ENCODE measurements at regions not wholly inside any gene's neighbourhood (a gene's known extent, or its start where the extent isn't known, plus 50 kb on each side); places are given as distances from the start of the nearest gene placed in this dataset.

DNA sequence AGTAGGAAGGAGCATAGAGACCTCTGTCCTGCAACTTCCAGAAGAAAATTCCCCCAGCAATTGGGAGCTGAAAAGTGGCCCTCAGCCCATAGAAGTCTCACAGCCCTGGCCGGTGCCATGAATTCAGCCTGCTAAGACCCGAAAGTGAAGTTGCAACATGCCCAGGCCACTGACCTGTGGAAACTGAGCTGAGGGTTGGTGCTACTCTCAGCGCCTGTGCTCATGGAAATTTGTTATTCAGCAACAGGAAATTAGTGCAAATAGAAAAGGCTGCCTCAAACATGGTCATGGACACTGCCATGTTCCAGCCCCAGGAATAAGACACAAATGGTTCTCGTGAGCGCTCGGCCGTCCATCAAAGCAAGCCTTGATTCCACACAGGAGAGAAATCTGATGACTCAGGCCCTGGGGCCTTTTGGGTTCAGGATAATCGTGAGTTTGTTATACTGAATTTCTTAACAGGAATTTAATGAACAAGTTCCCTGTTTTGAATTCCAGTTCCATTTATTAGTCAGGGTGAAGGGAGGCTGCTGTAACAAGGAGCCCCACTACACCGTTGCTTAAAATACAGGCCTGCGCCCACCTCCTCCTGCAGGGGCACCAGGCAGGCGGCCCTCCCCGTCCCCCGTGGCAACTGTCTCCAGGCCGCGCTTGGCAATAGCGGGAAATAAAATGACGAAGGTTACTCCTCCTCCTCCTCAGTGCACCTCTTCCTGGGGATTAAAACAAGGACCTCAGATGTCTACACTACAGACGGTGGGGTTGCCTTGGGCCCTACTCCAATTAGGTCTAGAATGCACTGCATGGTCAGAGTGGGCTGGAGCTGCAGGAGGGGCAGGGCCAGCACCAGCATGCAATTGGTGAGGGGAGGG lies 152.9 kb downstream of the ERMARD start:
- TF ChIP-seq REST (IDR thresholded peaks at IDR 0.05; ENCODE audit: insufficient read depth in 1 of 2, low read depth in 2 of 2, low read length in 2 of 2), result no peak
- no peak for TF ChIP-seq TAF1 (IDR thresholded peaks at IDR 0.05; ENCODE audit: borderline replicate concordance, insufficient read depth, low read length)
- no peak for TF ChIP-seq SIN3A (IDR thresholded peaks at IDR 0.05; ENCODE audit: borderline replicate concordance, insufficient read depth, low read length)
- TF ChIP-seq POLR2AphosphoS5 (IDR thresholded peaks at IDR 0.05; ENCODE audit: low read depth, low read length), result no peak
- TF ChIP-seq FOXP2 (optimal IDR thresholded peaks at IDR 0.05; ENCODE audit: borderline replicate concordance, extremely low read depth, extremely low read length, insufficient read depth), result no peak

DNA sequence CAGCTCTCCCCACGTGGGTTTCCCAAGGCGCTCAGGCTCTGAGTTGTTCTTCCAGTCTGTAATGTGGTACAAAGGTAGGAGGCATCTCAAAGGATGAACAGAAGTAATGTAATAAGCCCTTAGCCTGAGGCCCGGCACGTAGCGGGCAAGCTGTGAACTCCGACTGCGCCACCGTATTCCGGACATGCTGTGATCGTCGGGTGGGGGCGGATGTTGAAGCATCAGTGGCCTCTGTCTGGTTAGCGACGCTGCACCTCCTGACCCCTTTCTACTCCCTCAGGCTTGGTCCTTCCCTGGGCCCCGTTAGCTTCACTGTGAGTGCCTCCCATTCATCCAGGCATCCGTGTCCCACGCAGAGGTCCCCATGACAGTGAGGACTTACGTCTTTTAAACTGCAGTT lies 151.7 kb downstream of the ERMARD start:
- TF ChIP-seq SIN3A (IDR thresholded peaks at IDR 0.05; ENCODE audit: borderline replicate concordance, insufficient read depth, low read length) (no peak), REST (IDR thresholded peaks at IDR 0.05; ENCODE audit: insufficient read depth in 1 of 2, low read depth in 2 of 2, low read length in 2 of 2) (no peak), TAF1 (IDR thresholded peaks at IDR 0.05; ENCODE audit: borderline replicate concordance, insufficient read depth, low read length) (no peak), POLR2AphosphoS5 (IDR thresholded peaks at IDR 0.05; ENCODE audit: low read depth, low read length) (no peak), FOXP2 (optimal IDR thresholded peaks at IDR 0.05; ENCODE audit: borderline replicate concordance, extremely low read depth, extremely low read length, insufficient read depth) (no peak)

GRCh38 chr6:169902604-169903003 lies 151.2 kb downstream of the ERMARD start:
- TF ChIP-seq TAF1 (IDR thresholded peaks at IDR 0.05; ENCODE audit: borderline replicate concordance, insufficient read depth, low read length) (no peak), FOXP2 (optimal IDR thresholded peaks at IDR 0.05; ENCODE audit: borderline replicate concordance, extremely low read depth, extremely low read length, insufficient read depth) (no peak), SIN3A (IDR thresholded peaks at IDR 0.05; ENCODE audit: borderline replicate concordance, insufficient read depth, low read length) (no peak), POLR2AphosphoS5 (IDR thresholded peaks at IDR 0.05; ENCODE audit: low read depth, low read length) (no peak), REST (IDR thresholded peaks at IDR 0.05; ENCODE audit: insufficient read depth in 1 of 2, low read depth in 2 of 2, low read length in 2 of 2) (no peak)

DNA sequence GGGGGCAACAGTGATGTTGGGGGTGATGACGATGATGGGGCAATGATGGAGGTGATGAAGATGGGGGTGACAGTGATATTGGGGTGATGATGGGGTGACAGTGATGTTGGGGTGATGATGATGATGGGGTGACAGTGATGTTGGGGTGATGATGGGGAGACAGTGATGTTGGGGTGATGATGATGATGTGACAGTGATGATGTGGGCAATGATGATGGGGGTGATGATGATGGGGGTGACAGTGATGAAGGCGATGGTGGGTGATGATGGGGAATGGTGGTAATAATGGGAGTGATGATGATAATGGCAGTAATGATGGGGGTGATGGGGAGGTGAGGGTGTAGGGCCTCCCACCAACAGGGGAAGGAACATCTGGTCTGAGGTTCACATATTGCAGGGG lies 150.6 kb downstream of the ERMARD start:
- TF ChIP-seq TAF1 (IDR thresholded peaks at IDR 0.05; ENCODE audit: borderline replicate concordance, insufficient read depth, low read length) (no peak), FOXP2 (optimal IDR thresholded peaks at IDR 0.05; ENCODE audit: borderline replicate concordance, extremely low read depth, extremely low read length, insufficient read depth) (no peak), REST (IDR thresholded peaks at IDR 0.05; ENCODE audit: insufficient read depth in 1 of 2, low read depth in 2 of 2, low read length in 2 of 2) (no peak), POLR2AphosphoS5 (IDR thresholded peaks at IDR 0.05; ENCODE audit: low read depth, low read length) (no peak), SIN3A (IDR thresholded peaks at IDR 0.05; ENCODE audit: borderline replicate concordance, insufficient read depth, low read length) (no peak)
